GM23248 (cell line): ENCODE measurements at regions not wholly inside any gene's neighbourhood (a gene's known extent, or its start where the extent isn't known, plus 50 kb on each side); places are given as distances from the start of the nearest gene placed in this dataset.

Source experiments
- DNase-seq: peaks from one replicate; pipeline ENCODE4 v3.0.0-alpha.2; 2015
- H2AFZ ChIP-seq: fragments of 200-600 bp; sonication (generic); 2 replicates; pipeline ENCODE4 v1.6.1; 2016; ENCODE audit warnings: antibody characterized with exemption
- H3F3A ChIP-seq: fragments of 200-600 bp; sonication (generic); 2 replicates; pipeline ENCODE4 v1.6.1; 2016; ENCODE audit warnings: mild to moderate bottlenecking, antibody characterized with exemption, mixed run types; ENCODE audit not compliant: insufficient read depth
- H3K27ac ChIP-seq: fragments of 200-600 bp; sonication (generic); 2 replicates; pipeline ENCODE4 v1.5.1; 2016; ENCODE audit warnings: mild to moderate bottlenecking
- H3K27me3 ChIP-seq: fragments of 200-600 bp; sonication (generic); replicated peaks from 2 replicates; pipeline ENCODE4 v1.6.1; 2016; ENCODE audit warnings: mild to moderate bottlenecking; ENCODE audit not compliant: insufficient read depth
- H3K36me3 ChIP-seq: fragments of 200-600 bp; sonication (generic); 2 replicates; pipeline ENCODE4 v1.6.1; 2016; ENCODE audit warnings: low read depth, mild to moderate bottlenecking
- H3K4me1 ChIP-seq: fragments of 200-600 bp; sonication (generic); 2 replicates; pipeline ENCODE4 v1.6.1; 2016; ENCODE audit warnings: mild to moderate bottlenecking; ENCODE audit not compliant: insufficient read depth
- H3K4me2 ChIP-seq: fragments of 200-600 bp; sonication (generic); one replicate; pipeline ENCODE4 v1.6.1; 2016; ENCODE audit warnings: mild to moderate bottlenecking; ENCODE audit not compliant: unreplicated experiment
- H3K4me3 ChIP-seq: fragments of 200-600 bp; sonication (generic); 2 replicates; pipeline ENCODE4 v1.5.1; 2016; ENCODE audit warnings: mild to moderate bottlenecking
- H3K79me2 ChIP-seq: fragments of 200-600 bp; sonication (generic); 2 replicates; pipeline ENCODE4 v1.6.1; 2016; ENCODE audit warnings: mild to moderate bottlenecking; ENCODE audit not compliant: insufficient read depth
- H3K9ac ChIP-seq: fragments of 200-600 bp; sonication (generic); 2 replicates; pipeline ENCODE4 v1.6.1; 2016; ENCODE audit warnings: mild to moderate bottlenecking
- H3K9me2 ChIP-seq: fragments of 200-600 bp; sonication (generic); 2 replicates; pipeline ENCODE4 v1.6.1; 2016; ENCODE audit warnings: mixed run types, mild to moderate bottlenecking, moderate library complexity; ENCODE audit not compliant: insufficient read depth
- H3K9me3 ChIP-seq: fragments of 200-600 bp; sonication (generic); one replicate; pipeline ENCODE4 v1.6.1; 2017; ENCODE audit warnings: low read depth
- H4K20me1 ChIP-seq: fragments of 200-600 bp; sonication (generic); 2 replicates; pipeline ENCODE4 v1.6.0; 2016; ENCODE audit not compliant: insufficient read depth
- EZH2 ChIP-seq: fragments of 200-600 bp; sonication (generic); IDR thresholded peaks from 2 replicates; pipeline ENCODE4 v1.6.1; 2018; ENCODE audit warnings: antibody characterized with exemption, mild to moderate bottlenecking; ENCODE audit not compliant: insufficient read depth, poor library complexity, severe bottlenecking
- EZH2phosphoT487 ChIP-seq: fragments of 200-600 bp; sonication (generic); IDR thresholded peaks from 2 replicates; pipeline ENCODE4 v1.6.1; 2018; ENCODE audit warnings: antibody characterized with exemption, moderate library complexity, mild to moderate bottlenecking, low read depth; ENCODE audit not compliant: insufficient read depth
- WGBS, 2 experiments: methylation state at CpG; one replicate each; pipeline ENCODE4 v1.1.6; 2015 to 2017; ENCODE audit warnings: low lambda C conversion rate in 2 of 2, low coverage in 1 of 2; ENCODE audit errors: missing lambda C conversion rate in 2 of 2; 5-methylcytosine and 5-hydroxymethylcytosine counted together
- in situ Hi-C: fragments of 300-500 bp; cut with MboI; formaldehyde crosslinking; loops from 2 replicates; pipeline ENCODE4 v1.15.0; 2020

DNA sequence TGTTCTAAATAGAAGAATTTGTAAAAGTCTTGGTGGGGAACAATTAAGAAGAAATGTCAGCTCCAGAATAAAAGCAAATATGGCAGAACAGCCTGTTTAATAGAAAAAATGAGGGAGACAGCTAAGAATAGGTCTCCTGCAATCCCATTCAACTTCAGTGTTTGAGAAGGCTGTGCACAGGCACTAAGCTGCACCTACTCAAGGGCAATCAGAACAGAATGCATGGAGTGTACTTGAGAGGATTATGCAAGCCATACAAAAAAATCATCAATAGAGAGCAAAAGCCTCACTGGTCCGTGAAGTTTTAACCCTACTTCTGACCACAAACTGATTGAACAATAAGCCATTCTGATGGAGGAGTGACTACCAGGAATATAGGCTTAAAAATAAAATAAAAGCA is 690.7 kb upstream of the PCDH15 start:
- DNase-seq: no peak
- in situ Hi-C loops: no loop called here
- Histone ChIP-seq H3K9me2 (no peaks in the 10 kb centered on the region), H3K9me3 (no peaks in the 10 kb centered on the region), H3K4me1 (no peaks in the 10 kb centered on the region), H2AFZ (no peak overlapping the region), H3K79me2 (no peaks in the 10 kb centered on the region), H3K4me2 (no peak overlapping the region), H3K27me3 (no peaks in the 10 kb centered on the region), H3K4me3 (no peak overlapping the region), H3K36me3 (no peaks in the 10 kb centered on the region), H3K27ac (no peak overlapping the region), H3F3A (no peaks in the 10 kb centered on the region), H4K20me1 (no peaks in the 10 kb centered on the region), H3K9ac (no peak overlapping the region)
- TF ChIP-seq EZH2phosphoT487 (no peak), EZH2 (no peak)
- 24 to 33% methylated on average over 1 of the region's 1 CpG for WGBS, 2 experiments

DNA sequence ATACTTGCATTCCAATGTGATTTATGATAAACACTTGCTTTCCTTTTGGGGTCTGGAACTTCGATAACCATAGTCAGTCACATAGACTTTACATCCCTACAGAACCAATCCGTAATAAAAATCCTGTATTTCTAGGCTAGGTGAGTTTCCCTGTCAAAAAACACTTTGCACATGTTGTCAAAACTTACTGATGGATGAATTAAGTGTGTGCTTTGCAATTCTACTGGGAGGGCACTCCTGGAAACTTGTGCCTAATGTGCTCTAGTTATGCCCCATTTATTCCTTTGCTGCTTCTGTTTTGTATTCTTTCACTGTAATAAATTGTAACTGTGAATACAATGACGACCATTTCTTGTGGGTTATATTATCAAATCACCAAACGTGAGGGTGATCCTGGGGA is 684.8 kb upstream of the PCDH15 start:
- H3K27me3 ChIP-seq: no peaks in the 10 kb centered on the region
- no peaks in the 10 kb centered on the region for H3F3A ChIP-seq
- no peaks in the 10 kb centered on the region for H3K9me2 ChIP-seq
- no peaks in the 10 kb centered on the region for H4K20me1 ChIP-seq
- H3K36me3 ChIP-seq: no peaks in the 10 kb centered on the region
- H3K9ac ChIP-seq: no peak overlapping the region
- TF ChIP-seq EZH2 (no peak), EZH2phosphoT487 (no peak)
- no peaks in the 10 kb centered on the region for H3K79me2 ChIP-seq
- H3K27ac ChIP-seq: no peak overlapping the region
- DNase-seq: no peak
- no peaks in the 10 kb centered on the region for H3K4me1 ChIP-seq
- in situ Hi-C loops: no loop called here
- WGBS, 2 experiments: 18 to 20% methylated on average over 4 of the region's 4 CpGs
- H2AFZ ChIP-seq: no peak overlapping the region
- H3K4me3 ChIP-seq: no peak overlapping the region
- H3K4me2 ChIP-seq: no peak overlapping the region
- H3K9me3 ChIP-seq: no peaks in the 10 kb centered on the region

DNA sequence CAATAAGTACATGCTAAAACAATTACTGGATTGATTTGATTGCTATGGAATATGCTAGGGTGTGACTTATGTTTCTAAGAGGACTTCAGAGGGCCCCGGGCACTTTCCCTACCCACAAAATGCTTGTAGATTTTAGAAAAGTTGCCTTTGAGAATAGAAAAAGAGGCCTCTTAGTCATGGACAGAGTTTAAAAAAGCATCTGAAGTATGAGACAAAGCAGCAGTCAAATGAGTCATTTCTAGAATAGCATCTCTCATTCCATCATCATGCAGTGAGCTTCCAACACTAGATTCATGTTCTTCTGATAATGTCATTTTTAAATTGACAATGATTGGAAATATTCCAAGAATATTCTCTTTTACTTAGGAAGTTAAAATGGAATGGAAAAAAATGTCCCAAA is 675.1 kb upstream of the PCDH15 start:
- Histone ChIP-seq H3K27me3 (no peaks in the 10 kb centered on the region), H3K9me2 (no peaks in the 10 kb centered on the region; the same call in 1 of the 2 replicates), H2AFZ (no peak overlapping the region), H3K4me2 (no peak overlapping the region), H3F3A (no peaks in the 10 kb centered on the region), H3K4me1 (no peaks in the 10 kb centered on the region), H3K36me3 (no peaks in the 10 kb centered on the region), H4K20me1 (no peaks in the 10 kb centered on the region), H3K27ac (no peak overlapping the region), H3K79me2 (no peaks in the 10 kb centered on the region), H3K4me3 (no peak overlapping the region), H3K9ac (no peak overlapping the region), H3K9me3 (no peaks in the 10 kb centered on the region)
- WGBS, 2 experiments: 53 to 57% methylated on average over 1 of the region's 1 CpG
- in situ Hi-C loops: no loop called here
- peak; percentile 10 for DNase-seq
- TF ChIP-seq EZH2phosphoT487 (no peak), EZH2 (no peak)

DNA sequence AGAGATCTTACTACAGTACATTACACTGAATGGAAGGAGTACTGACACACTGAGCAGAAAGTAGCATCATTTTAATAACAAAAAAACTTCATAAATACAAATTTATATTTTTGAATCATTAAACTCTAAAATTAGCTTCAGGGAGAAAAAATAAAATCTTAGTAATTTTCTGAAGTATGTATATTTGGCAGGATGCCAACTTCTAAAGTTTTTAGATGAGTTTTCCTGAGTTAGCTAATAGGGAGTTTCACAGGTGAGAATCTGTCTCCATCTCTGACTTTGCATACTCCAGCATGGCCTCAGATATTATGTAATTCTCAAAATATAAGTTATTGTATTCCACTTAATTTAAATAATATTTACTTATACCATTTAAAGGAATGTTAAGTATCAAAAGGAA is 673.2 kb upstream of the PCDH15 start:
- H3K27ac ChIP-seq: no peak overlapping the region
- H3K4me1 ChIP-seq: no peaks in the 10 kb centered on the region
- H3F3A ChIP-seq: no peaks in the 10 kb centered on the region
- no peak overlapping the region for H2AFZ ChIP-seq
- H3K4me2 ChIP-seq: no peak overlapping the region
- in situ Hi-C loops: no loop called here
- no peak overlapping the region for H3K9ac ChIP-seq
- no peaks in the 10 kb centered on the region for H3K9me3 ChIP-seq
- no peaks in the 10 kb centered on the region for H3K79me2 ChIP-seq
- TF ChIP-seq EZH2phosphoT487 (no peak), EZH2 (no peak)
- no peaks in the 10 kb centered on the region for H4K20me1 ChIP-seq
- no peak overlapping the region for H3K4me3 ChIP-seq
- no peak for DNase-seq
- no peaks in the 10 kb centered on the region for H3K27me3 ChIP-seq
- H3K9me2 ChIP-seq: no peaks in the 10 kb centered on the region; the same call in 1 of the 2 replicates
- no peaks in the 10 kb centered on the region for H3K36me3 ChIP-seq

DNA sequence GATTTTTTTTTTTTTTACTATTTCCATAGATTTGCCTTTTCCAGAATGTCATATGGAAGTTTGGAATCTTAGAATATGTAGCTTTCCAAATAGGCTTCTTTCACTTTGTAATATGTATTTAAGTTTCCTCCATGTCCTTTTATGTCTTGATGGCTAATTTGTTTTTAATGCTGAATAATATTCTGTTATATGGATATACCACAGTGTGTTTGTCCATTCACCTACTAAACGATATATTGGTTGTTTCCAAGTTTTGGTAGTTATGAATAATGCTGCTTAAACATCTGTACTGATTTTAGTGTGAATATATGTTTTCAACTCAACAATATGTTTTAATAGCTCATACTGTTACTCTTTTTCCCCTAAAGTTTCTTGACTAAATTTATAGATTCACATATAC is 669.8 kb upstream of the PCDH15 start:
- Histone ChIP-seq H3K36me3 (no peaks in the 10 kb centered on the region), H3K9me2 (no peaks in the 10 kb centered on the region)

More for the DNA sequence above, 669.8 kb upstream of the PCDH15 start:
- H3F3A ChIP-seq: no peaks in the 10 kb centered on the region
- H3K27ac ChIP-seq: no peak overlapping the region
- no peak for DNase-seq
- no peak overlapping the region for H3K9ac ChIP-seq
- no peaks in the 10 kb centered on the region for H3K27me3 ChIP-seq
- WGBS, 2 experiments: 14 to 31% methylated on average over 1 of the region's 1 CpG
- no peak overlapping the region for H3K4me3 ChIP-seq
- no peaks in the 10 kb centered on the region; the same call in 1 of the 2 replicates for H4K20me1 ChIP-seq
- no peaks in the 10 kb centered on the region for H3K79me2 ChIP-seq
- H3K4me2 ChIP-seq: no peak overlapping the region
- H3K4me1 ChIP-seq: no peaks in the 10 kb centered on the region
- in situ Hi-C loops: no loop called here
- TF ChIP-seq EZH2: no peak
- TF ChIP-seq EZH2phosphoT487: no peak
- no peaks in the 10 kb centered on the region for H3K9me3 ChIP-seq
- no peak overlapping the region for H2AFZ ChIP-seq
